ENCODE measurements at regions not wholly inside any gene's neighbourhood (a gene's known extent, or its start where the extent isn't known, plus 50 kb on each side); places are given as distances from the start of the nearest gene placed in this dataset.

DNA sequence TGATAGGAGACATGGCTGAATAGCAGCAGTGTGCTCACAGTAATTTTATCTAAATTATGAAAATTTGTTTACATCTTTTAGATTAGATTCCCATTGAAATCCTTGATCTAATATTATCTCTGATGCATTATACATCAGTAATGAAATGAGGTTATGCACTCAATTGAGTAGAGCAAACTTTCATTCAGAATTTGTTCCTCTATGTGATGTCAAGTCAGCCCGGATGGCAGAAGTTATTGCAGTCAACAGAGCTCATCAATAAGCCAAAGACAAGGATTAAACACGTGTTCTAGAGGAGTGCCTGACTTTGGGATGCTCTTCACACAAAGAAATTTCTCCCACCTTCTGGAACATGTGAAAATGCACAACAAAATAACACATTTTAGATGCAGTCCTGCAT, 688.8 kb downstream of the TMEM121 start:
- Histone ChIP-seq H3K27me3 (ENCODE audit: insufficient read depth, poor library complexity, severe bottlenecking) (peaks cover 2% of the 10 kb centered on the region), H3K27ac (replicated peaks) (no peak overlapping the region), H3K4me3 (replicated peaks; ENCODE audit: insufficient read depth, low read length) (no peak overlapping the region)
- TF ChIP-seq, protein P1, sequence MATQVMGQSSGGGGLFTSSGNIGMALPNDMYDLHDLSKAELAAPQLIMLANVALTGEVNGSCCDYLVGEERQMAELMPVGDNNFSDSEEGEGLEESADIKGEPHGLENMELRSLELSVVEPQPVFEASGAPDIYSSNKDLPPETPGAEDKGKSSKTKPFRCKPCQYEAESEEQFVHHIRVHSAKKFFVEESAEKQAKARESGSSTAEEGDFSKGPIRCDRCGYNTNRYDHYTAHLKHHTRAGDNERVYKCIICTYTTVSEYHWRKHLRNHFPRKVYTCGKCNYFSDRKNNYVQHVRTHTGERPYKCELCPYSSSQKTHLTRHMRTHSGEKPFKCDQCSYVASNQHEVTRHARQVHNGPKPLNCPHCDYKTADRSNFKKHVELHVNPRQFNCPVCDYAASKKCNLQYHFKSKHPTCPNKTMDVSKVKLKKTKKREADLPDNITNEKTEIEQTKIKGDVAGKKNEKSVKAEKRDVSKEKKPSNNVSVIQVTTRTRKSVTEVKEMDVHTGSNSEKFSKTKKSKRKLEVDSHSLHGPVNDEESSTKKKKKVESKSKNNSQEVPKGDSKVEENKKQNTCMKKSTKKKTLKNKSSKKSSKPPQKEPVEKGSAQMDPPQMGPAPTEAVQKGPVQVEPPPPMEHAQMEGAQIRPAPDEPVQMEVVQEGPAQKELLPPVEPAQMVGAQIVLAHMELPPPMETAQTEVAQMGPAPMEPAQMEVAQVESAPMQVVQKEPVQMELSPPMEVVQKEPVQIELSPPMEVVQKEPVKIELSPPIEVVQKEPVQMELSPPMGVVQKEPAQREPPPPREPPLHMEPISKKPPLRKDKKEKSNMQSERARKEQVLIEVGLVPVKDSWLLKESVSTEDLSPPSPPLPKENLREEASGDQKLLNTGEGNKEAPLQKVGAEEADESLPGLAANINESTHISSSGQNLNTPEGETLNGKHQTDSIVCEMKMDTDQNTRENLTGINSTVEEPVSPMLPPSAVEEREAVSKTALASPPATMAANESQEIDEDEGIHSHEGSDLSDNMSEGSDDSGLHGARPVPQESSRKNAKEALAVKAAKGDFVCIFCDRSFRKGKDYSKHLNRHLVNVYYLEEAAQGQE (IDR thresholded peaks at IDR 0.05; ENCODE audit: insufficient replicate concordance, low read depth), result no peak
- TF ChIP-seq POLR2AphosphoS5 (IDR thresholded peaks at IDR 0.05; ENCODE audit: low read depth) (no peak), GABPA (IDR thresholded peaks at IDR 0.05; ENCODE audit: low read depth) (no peak), SPI1 (IDR thresholded peaks at IDR 0.05; ENCODE audit: borderline replicate concordance, low read depth) (no peak)
- TF ChIP-seq, protein P2, sequence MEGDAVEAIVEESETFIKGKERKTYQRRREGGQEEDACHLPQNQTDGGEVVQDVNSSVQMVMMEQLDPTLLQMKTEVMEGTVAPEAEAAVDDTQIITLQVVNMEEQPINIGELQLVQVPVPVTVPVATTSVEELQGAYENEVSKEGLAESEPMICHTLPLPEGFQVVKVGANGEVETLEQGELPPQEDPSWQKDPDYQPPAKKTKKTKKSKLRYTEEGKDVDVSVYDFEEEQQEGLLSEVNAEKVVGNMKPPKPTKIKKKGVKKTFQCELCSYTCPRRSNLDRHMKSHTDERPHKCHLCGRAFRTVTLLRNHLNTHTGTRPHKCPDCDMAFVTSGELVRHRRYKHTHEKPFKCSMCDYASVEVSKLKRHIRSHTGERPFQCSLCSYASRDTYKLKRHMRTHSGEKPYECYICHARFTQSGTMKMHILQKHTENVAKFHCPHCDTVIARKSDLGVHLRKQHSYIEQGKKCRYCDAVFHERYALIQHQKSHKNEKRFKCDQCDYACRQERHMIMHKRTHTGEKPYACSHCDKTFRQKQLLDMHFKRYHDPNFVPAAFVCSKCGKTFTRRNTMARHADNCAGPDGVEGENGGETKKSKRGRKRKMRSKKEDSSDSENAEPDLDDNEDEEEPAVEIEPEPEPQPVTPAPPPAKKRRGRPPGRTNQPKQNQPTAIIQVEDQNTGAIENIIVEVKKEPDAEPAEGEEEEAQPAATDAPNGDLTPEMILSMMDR (IDR thresholded peaks at IDR 0.05; ENCODE audit: insufficient read depth, low read length), result no peak
- DNase-seq (ENCODE audit: low read depth in 1 of 2, low spot score in 1 of 2), result no peak

GRCh38 chr14:106216679-106217078, 690.3 kb downstream of the TMEM121 start:
- Histone ChIP-seq H3K27ac (replicated peaks) (no peak overlapping the region), H3K4me3 (replicated peaks; ENCODE audit: insufficient read depth, low read length) (no peak overlapping the region)
- TF ChIP-seq POLR2AphosphoS5 (IDR thresholded peaks at IDR 0.05; ENCODE audit: low read depth) (no peak), SPI1 (IDR thresholded peaks at IDR 0.05; ENCODE audit: borderline replicate concordance, low read depth) (no peak), GABPA (IDR thresholded peaks at IDR 0.05; ENCODE audit: low read depth) (no peak)
- TF ChIP-seq, protein P1 (IDR thresholded peaks at IDR 0.05; ENCODE audit: insufficient replicate concordance, low read depth), result no peak

GRCh38 chr14:106218174-106218573, 691.8 kb downstream of the TMEM121 start:
- H3K4me3 ChIP-seq (replicated peaks; ENCODE audit: insufficient read depth, low read length), result no peak overlapping the region
- no peak overlapping the region for H3K27ac ChIP-seq (replicated peaks)
- H3K27me3 ChIP-seq (ENCODE audit: insufficient read depth, poor library complexity, severe bottlenecking), result no peaks in the 10 kb centered on the region
- no peak for DNase-seq (ENCODE audit: low read depth in 1 of 2, low spot score in 1 of 2)
- TF ChIP-seq GABPA (IDR thresholded peaks at IDR 0.05; ENCODE audit: low read depth), result no peak
- no peak for TF ChIP-seq POLR2AphosphoS5 (IDR thresholded peaks at IDR 0.05; ENCODE audit: low read depth)
- TF ChIP-seq, protein P2 (IDR thresholded peaks at IDR 0.05; ENCODE audit: insufficient read depth, low read length), result no peak
- TF ChIP-seq SPI1 (IDR thresholded peaks at IDR 0.05; ENCODE audit: borderline replicate concordance, low read depth), result no peak
- TF ChIP-seq, protein P1 (IDR thresholded peaks at IDR 0.05; ENCODE audit: insufficient replicate concordance, low read depth), result no peak

More at GRCh38 chr14:106216679-106217078, 690.3 kb downstream of the TMEM121 start:
- peaks cover under 1% of the 10 kb centered on the region for H3K27me3 ChIP-seq (ENCODE audit: insufficient read depth, poor library complexity, severe bottlenecking)
- no peak for DNase-seq (ENCODE audit: low read depth in 1 of 2, low spot score in 1 of 2)
